RWPE2 (cell line): ENCODE measurements at regions not wholly inside any gene's neighbourhood (a gene's known extent, or its start where the extent isn't known, plus 50 kb on each side); places are given as distances from the start of the nearest gene placed in this dataset.
"Not testable (repeated sequence)": the region's sequence is repeated elsewhere in the genome, so short reads cannot be mapped to it uniquely, and the experiment has no call there.

ENCODE experiments used
- ATAC-seq: fragments of 200-7000 bp; cut with Tn5 transposase; 3 replicates; pipeline ENCODE4 v1.9.1; 2021; ENCODE audit warnings: low read depth
- DNase-seq: peaks from one replicate; pipeline ENCODE4 v3.0.0-alpha.2; 2020; ENCODE audit warnings: low spot score
- H3K27ac ChIP-seq: fragments of 450-650 bp; 2 replicates; pipeline ENCODE4 v1.5.1; 2017; ENCODE audit warnings: mild to moderate bottlenecking; ENCODE audit not compliant: poor library complexity, severe bottlenecking
- H3K27me3 ChIP-seq: fragments of 250-450 bp; sonication (Bioruptor Pico); 2 replicates; pipeline ENCODE4 v1.5.1; 2021; ENCODE audit warnings: mild to moderate bottlenecking, moderate library complexity; ENCODE audit not compliant: insufficient read depth, poor library complexity, severe bottlenecking
- H3K36me3 ChIP-seq: fragments of 250-450 bp; sonication (Bioruptor Pico); 2 replicates; pipeline ENCODE4 v1.5.1; 2020; ENCODE audit warnings: low read depth, mild to moderate bottlenecking, moderate library complexity
- H3K4me1 ChIP-seq: fragments of 250-450 bp; sonication (Bioruptor Pico); 2 replicates; pipeline ENCODE4 v1.5.1; 2021; ENCODE audit warnings: mild to moderate bottlenecking, moderate library complexity; ENCODE audit not compliant: insufficient read depth, poor library complexity, severe bottlenecking
- H3K4me3 ChIP-seq: fragments of 250-450 bp; sonication (Bioruptor Pico); 2 replicates; pipeline ENCODE4 v1.5.1; 2021; ENCODE audit warnings: mild to moderate bottlenecking, moderate library complexity; ENCODE audit not compliant: severe bottlenecking
- H3K9me3 ChIP-seq: fragments of 250-450 bp; sonication (Bioruptor Pico); 2 replicates; pipeline ENCODE4 v1.5.1; 2021; ENCODE audit warnings: mild to moderate bottlenecking, moderate library complexity; ENCODE audit not compliant: severe bottlenecking
- TF ChIP-seq, protein P1 (sequence below): fragments of 450-650 bp; IDR thresholded peaks from one replicate; pipeline ENCODE4 v1.5.1; 2017; ENCODE audit warnings: mild to moderate bottlenecking, moderate library complexity; ENCODE audit not compliant: poor library complexity, severe bottlenecking

DNA sequence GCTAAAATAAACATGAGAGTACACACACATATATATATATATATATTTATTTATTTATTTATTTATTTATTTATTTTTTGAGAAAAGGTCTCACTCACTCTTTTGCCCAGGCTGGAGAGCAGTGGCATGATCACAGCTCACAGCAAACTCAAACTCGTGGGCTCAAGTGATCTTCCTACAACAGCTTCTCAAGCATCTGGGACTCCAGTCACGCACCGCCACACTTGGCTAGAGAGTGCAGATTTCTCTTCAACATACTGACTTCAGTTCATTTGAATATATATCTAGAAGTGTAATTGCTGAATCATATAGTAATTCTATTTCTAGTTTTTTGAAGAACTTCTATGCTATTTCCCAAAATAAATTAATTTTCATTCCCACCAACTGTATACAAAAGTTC is 1711.8 kb downstream of the SLITRK5 start:
- no peaks in the 10 kb centered on the region for H3K9me3 ChIP-seq
- TF ChIP-seq, protein P1, sequence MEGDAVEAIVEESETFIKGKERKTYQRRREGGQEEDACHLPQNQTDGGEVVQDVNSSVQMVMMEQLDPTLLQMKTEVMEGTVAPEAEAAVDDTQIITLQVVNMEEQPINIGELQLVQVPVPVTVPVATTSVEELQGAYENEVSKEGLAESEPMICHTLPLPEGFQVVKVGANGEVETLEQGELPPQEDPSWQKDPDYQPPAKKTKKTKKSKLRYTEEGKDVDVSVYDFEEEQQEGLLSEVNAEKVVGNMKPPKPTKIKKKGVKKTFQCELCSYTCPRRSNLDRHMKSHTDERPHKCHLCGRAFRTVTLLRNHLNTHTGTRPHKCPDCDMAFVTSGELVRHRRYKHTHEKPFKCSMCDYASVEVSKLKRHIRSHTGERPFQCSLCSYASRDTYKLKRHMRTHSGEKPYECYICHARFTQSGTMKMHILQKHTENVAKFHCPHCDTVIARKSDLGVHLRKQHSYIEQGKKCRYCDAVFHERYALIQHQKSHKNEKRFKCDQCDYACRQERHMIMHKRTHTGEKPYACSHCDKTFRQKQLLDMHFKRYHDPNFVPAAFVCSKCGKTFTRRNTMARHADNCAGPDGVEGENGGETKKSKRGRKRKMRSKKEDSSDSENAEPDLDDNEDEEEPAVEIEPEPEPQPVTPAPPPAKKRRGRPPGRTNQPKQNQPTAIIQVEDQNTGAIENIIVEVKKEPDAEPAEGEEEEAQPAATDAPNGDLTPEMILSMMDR = no peak
- H3K4me1 ChIP-seq = no peaks in the 10 kb centered on the region
- H3K27me3 ChIP-seq = no peaks in the 10 kb centered on the region
- H3K27ac ChIP-seq = no peak overlapping the region
- DNase-seq = no peak
- H3K4me3 ChIP-seq = no peak overlapping the region
- no peak for ATAC-seq
- H3K36me3 ChIP-seq = no peaks in the 10 kb centered on the region

DNA sequence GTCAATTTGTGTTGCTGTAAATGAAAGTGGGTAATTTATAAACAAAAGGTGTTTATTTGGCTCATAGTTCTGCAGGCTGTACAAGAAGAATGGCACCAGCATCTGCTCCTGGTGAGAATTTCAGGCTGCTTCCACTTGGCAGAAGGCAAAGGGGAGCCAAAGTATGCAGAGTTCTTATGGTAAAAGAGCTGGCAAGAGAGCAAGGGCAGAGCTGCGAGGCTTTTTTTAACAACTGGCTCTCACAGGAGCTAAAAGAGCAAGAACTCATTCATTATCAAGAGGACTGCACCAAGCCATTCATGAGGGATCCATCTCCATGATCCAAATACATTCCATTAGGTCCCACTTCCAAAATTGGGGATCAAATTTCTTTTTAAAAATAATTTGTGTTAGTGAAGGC is 1712.7 kb downstream of the SLITRK5 start:
- Histone ChIP-seq H3K4me1 (no peaks in the 10 kb centered on the region), H3K36me3 (no peaks in the 10 kb centered on the region), H3K9me3 (no peaks in the 10 kb centered on the region), H3K27ac (no peak overlapping the region), H3K27me3 (no peaks in the 10 kb centered on the region), H3K4me3 (no peak overlapping the region)
- no peak for ATAC-seq
- no peak for DNase-seq
- TF ChIP-seq, protein P1 = no peak

DNA sequence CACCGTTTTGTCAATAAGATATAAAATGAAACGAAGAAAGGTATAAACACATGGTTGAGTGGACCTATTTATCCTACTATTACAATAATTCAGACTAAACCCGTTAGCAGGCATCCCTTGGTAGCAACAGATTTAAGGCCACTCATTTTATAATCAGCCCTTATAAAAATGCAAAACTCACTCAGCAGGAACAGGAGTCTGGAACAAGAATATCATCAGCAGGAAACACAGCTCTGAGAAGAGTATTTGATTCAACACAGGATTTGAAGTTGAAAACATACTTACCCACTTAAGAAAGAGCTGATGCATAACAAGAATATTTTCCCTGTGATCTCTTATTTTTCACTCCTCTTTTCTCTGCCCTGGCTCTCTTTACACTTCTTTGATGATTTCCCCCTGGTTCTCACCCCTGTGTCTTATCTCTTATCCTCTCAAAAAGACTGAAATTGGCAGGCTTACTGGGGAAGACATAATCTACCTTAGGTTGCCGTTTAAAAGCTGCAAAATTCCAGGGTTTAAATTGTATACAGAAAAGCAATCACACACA is 1722.7 kb downstream of the SLITRK5 start:
- Histone ChIP-seq H3K27me3 (no peaks in the 10 kb centered on the region), H3K4me1 (no peaks in the 10 kb centered on the region), H3K9me3 (no peaks in the 10 kb centered on the region), H3K36me3 (no peaks in the 10 kb centered on the region), H3K27ac (no peak overlapping the region), H3K4me3 (no peak overlapping the region)
- no peak for ATAC-seq
- DNase-seq = no peak
- TF ChIP-seq, protein P1 = no peak

DNA sequence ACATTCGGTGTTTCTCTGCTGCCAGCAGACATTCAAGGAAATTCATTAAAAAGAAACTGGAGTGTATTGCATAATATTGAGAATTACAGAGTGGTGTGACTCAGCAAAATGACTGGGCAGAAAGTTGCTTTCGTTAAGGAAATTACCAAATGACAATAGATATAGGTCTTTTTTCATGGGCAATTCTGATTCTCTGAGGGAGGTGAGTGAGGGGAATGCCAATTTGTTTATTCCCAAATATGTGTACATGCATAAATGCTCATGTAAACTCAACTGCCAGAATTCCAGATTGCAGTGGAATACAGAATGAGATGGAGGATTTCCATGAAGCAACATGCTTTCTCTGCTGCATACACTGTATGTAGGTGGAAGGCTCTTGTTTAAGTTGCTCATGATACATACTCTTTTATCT is 1730.1 kb downstream of the SLITRK5 start:
- H3K4me3 ChIP-seq = no peak overlapping the region
- peaks cover 9% of the 10 kb centered on the region for H3K4me1 ChIP-seq
- H3K36me3 ChIP-seq = no peaks in the 10 kb centered on the region
- H3K27ac ChIP-seq = peak overlapping the region; percentile 18
- H3K27me3 ChIP-seq = no peaks in the 10 kb centered on the region
- no peak for DNase-seq
- TF ChIP-seq, protein P1 = no peak
- ATAC-seq = peak; percentile 49; the same call in 2 of the 3 replicates
- H3K9me3 ChIP-seq = no peaks in the 10 kb centered on the region

DNA sequence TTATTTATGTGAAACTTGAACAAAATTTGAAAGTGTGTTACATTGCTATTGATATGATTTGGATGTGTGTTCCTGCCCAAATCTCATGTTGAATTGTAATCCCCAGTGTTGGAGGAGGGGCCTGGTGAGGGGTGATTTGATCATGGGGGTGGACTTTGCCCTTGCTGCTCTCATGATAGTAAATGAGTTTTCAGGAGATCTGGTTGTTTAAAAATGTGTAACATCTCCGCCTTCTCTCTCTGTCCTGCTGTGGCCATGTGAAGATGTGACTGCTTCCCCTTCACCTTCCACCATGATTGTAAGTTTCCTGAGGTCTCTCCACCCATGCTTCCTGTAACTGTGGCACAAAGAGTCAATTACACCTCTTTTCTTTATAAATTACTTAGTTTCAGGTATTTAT is 1731.0 kb downstream of the SLITRK5 start:
- Histone ChIP-seq H3K27me3 (no peaks in the 10 kb centered on the region), H3K9me3 (no peaks in the 10 kb centered on the region), H3K36me3 (no peaks in the 10 kb centered on the region), H3K4me3 (no peak overlapping the region), H3K27ac (no peak overlapping the region), H3K4me1 (peaks cover 9% of the 10 kb centered on the region)
- no peak for DNase-seq
- TF ChIP-seq, protein P1 = no peak
- no peak for ATAC-seq

DNA sequence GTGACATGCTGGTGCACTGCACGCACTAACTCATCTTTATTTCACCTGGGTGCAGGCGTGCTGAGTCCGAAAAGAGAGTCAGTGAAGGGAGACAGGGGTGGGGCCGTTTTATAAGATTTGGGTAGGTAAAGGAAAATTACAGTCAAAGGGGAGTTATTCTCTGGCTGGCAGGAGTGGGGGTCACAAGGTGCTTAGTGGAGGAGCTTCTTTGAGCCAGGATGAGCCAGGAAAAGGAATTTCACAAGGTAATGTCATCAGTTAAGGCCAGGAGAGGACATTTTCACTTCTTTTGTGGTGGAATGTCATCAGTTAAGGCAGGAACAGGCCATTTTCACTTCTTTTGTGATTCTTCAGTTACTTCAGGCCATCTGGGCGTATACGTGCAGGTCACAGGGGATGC is 1734.9 kb downstream of the SLITRK5 start:
- not testable (repeated sequence) for H3K27ac ChIP-seq, H3K4me3 ChIP-seq, H3K4me1 ChIP-seq, H3K27me3 ChIP-seq, ATAC-seq, H3K36me3 ChIP-seq, DNase-seq, H3K9me3 ChIP-seq
